ENCODE measurements at regions not wholly inside any gene's neighbourhood (a gene's known extent, or its start where the extent isn't known, plus 50 kb on each side); places are given as distances from the start of the nearest gene placed in this dataset.
"Not testable (repeated sequence)": the region's sequence is repeated elsewhere in the genome, so short reads cannot be mapped to it uniquely, and the experiment has no call there.

DNA sequence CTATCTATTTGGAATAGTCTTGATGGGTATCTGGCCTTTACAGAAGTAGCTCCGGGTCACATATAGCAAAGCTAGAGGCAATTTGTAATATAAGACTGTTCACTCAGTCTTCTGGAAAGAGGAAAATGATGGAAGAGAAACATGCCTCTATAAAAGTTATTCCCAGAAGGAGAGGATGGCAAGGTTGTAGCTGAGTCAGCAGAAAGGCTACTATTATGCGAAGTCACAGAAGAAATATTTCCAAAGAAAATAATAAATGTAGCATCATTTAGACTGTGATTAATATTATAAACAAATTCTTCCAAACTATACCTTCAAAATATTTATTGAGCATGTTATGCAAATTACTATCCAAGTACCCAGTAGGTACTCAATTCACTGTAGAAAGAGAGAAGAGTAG is 1027.7 kb upstream of the TMEFF2 start:
- no peak for DNase-seq

GRCh38 chr2:193219413-193219812 is 1024.7 kb upstream of the TMEFF2 start:
- no peak for DNase-seq

GRCh38 chr2:193201583-193201982 is 1006.9 kb upstream of the TMEFF2 start:
- DNase-seq: no peak

DNA sequence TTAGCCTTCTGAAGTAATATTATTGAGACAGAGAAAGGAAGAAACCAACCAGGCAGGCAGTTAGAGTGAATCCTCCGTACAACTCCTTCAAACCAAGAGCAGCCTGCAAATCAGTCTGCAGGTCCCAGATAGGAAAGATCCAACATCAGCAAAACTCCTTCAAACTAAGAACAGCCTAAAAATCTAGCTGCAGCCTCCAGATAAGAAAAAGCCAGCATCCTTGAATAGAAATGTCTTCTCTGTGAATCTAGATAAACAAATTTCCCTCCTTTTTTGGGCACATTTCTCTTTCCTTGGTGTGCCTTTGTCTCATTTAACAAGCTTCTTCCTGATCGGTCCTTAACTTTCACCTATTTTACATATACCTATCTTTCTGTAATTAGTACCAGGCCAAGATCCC is 1004.6 kb upstream of the TMEFF2 start:
- no peak for DNase-seq

GRCh38 chr2:193187816-193188215 is 993.1 kb upstream of the TMEFF2 start:
- no peak for DNase-seq

- DNase-seq: not testable (repeated sequence)
Observed at GRCh38 chr2:193170981-193171380, 976.2 kb upstream of the TMEFF2 start.

GRCh38 chr2:193156480-193156879 is 961.7 kb upstream of the TMEFF2 start:
- DNase-seq: no peak

- no peak for DNase-seq
Observed at GRCh38 chr2:193154076-193154475, 959.3 kb upstream of the TMEFF2 start.

- no peak for DNase-seq
Observed at GRCh38 chr2:193153576-193153975, 958.8 kb upstream of the TMEFF2 start.

DNA sequence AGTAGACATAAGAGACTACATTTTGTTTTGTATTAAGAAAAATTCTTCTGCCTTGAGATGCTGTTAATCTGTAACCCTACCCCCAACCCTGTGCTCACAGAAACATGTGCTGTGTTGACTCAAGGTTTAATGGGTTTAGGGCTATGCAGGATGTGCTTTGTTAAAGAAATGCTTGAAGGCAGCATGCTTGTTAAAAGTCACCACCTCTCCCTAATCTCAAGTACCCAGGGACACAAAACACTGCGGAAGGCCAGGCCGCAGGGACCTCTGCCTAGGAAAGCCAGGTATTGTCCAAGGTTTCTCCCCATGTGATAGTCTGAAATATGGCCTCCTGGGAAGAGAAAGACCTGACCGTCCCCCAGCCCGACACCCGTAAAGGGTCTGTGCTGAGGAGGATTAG is 947.7 kb upstream of the TMEFF2 start:
- not testable (repeated sequence) for DNase-seq

- no peak for DNase-seq
Observed at GRCh38 chr2:193141998-193142397, 947.3 kb upstream of the TMEFF2 start.

- not testable (repeated sequence) for DNase-seq
Observed at GRCh38 chr2:193140895-193141294, 946.2 kb upstream of the TMEFF2 start.

- DNase-seq: no peak
Observed at GRCh38 chr2:193124815-193125214, 930.1 kb upstream of the TMEFF2 start.

- DNase-seq: no peak
Observed at GRCh38 chr2:193114827-193115226, 920.1 kb upstream of the TMEFF2 start.

- DNase-seq: no peak
Observed at GRCh38 chr2:193112986-193113385, 918.3 kb upstream of the TMEFF2 start.

DNA sequence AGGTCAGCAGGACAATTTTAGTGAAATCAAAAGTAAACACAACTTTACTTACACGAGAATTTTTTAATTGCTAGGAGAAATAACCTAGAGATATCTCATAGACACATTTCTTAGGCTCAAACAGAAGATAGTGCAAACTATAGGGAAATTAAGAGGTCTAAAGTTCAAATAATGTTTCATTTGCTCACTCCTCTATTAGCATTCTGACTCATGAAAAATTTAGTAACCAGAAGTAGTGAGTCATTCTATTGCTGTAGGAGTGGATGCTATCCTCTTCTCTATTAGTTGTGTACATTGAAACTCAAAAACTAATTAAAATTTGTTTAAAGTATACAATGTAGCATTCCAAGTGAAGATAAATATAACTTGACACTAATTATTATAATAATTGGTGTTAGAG is 908.3 kb upstream of the TMEFF2 start:
- no peak for DNase-seq

DNA sequence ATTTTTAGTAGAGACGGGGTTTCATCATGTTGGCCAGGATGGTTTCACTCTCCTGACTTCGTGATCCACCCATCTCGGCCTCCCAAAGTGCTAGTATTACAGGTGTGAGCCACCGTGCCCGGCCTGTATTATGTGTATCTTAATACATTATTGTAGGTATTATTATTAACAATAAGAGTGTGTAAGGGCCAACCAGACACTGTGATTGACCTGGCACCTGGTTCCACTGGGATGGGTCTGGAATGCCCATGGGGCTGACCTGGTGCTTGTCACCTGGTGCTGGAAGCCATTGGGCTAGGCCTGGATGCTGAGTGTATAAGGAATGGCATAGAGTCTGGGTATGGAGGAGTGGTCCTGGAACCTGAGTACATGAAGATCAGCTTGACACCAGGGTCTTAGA is 906.9 kb upstream of the TMEFF2 start:
- DNase-seq: no peak

GRCh38 chr2:193088026-193088425 is 893.3 kb upstream of the TMEFF2 start:
- DNase-seq: no peak

DNA sequence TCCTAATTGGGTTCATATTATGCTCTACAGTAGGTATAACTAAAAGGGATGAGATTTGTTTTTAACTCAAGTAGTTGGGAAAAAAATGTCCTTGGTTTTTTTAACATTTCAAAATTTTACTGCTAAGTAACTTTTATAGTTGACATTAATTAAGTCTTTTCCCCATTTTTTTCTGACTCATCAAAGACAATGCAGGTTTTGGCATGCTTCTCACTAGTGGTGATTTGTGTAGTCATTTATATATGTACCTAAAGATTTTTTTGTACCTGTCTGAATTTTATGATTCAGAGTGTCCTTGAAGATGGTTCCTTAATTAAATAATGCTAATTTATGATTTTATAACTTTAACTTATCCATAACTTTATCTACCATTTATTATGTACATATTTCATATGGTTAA is 882.3 kb upstream of the TMEFF2 start:
- no peak for DNase-seq

GRCh38 chr2:193074933-193075332 is 880.2 kb upstream of the TMEFF2 start:
- no peak for DNase-seq

DNA sequence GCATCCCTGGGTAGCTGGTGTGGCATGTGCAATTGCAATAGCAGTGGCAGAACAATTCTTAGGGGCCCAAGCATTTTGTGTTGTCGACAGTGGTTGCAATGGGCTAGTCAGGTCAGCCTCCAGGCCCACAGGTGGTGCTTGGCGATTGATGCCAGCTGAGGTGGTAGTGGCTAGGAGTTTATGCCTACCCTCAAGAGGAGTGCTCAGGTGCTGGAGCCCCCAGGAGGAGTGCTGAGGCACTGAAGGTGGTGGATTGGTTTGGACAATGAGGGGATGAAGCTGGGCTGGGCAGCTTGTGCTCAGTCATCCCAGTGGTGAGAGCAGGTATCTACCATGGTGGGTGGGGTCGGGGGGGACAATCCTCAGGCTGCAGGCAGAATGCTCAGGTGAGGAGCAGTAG is 877.9 kb upstream of the TMEFF2 start:
- no peak for DNase-seq

DNA sequence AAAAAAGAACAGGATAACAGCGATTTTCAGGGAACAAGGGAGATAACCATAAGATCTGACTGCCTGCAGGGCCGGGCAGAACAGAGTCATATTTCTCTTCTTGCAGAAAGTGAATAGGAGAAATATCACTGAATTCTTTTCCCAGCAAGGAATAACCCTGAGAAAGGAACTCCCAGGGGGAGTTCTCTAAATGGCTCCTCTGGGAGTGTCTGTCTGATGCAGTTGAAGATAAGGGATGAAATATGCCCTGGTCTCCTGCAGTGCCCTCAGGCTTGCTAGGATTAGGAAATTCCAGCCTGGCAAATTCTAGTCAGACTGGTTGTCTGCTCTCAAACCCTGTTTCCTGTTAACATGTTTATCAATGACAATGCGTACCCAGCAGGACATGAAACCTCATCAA is 830.8 kb upstream of the TMEFF2 start:
- DNase-seq: not testable (repeated sequence)

DNA sequence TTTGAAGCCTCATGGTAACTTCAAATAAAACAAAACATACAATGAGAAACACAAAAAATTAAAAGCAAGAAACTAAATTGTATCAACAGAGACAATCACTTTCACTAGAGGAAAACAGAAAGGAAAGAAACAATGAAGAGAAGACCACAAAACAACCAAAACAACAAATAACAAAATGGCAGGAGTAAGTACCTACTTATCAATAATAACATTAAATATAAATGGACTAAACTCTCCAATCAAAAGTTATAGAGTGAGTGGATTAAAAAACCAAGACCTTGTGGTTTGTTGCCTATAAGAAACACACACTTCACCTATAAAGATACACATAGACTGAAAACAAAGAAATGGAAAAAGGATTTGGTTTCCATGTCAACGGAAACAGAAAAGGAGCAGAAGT is 830.1 kb upstream of the TMEFF2 start:
- no peak for DNase-seq

DNA sequence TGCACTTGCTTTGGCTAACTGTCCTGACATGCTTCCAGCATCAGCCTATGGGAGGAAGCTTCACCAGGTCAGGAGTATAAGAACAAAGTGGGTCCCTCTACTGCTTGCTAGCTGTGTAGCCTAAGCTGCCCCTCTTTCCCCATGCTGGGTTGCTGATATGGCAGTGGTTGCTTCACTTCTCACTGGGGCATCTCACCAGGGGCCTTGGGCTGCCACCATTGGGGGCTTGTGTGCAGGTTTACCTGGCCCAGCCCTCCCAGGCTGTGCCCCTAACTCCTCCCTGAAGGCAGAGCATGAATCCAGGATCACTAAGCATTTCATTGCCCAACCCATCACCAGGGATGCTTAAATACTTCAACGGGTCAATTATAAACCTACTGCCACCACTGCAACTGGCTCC is 817.1 kb upstream of the TMEFF2 start:
- DNase-seq: no peak

DNA sequence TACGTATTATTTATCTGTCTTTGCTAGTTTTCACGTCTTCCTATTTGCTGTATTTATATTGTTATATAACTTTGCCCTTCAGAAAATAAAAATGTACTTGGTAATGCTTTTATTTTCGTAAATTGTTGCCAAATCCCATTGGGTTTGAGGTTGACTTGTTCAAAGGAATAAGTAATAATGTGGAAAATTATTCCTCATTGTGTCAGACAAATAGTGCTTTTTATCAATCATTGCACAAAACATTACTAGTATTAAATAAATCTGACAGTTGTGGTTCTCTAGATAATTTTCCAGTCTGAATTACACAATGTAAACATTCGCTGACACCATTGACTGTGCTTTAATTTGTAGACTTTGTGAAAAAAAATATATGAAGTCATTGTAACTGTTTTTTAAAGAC is 798.3 kb upstream of the TMEFF2 start:
- DNase-seq: no peak

DNA sequence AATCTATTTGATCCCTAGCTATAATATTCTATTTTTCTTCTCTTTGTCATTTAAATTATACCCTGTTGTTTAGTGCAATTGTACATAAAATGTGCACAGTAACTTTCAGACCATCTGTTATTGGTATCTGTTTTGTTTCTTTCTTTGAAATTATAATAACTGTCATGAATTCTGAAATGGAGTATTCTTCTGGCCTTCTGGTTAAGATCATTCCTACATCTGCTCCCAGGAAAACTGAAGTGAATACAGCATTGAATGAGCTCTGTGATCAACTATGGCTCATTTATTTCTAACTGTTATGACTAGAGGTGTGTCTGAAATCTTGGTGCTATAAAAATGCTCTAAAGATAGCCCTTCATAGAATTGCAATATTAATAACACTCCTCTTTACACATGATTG is 788.4 kb upstream of the TMEFF2 start:
- no peak for DNase-seq
